ENCODE measurements at regions not wholly inside any gene's neighbourhood (a gene's known extent, or its start where the extent isn't known, plus 50 kb on each side); places are given as distances from the start of the nearest gene placed in this dataset.

DNA sequence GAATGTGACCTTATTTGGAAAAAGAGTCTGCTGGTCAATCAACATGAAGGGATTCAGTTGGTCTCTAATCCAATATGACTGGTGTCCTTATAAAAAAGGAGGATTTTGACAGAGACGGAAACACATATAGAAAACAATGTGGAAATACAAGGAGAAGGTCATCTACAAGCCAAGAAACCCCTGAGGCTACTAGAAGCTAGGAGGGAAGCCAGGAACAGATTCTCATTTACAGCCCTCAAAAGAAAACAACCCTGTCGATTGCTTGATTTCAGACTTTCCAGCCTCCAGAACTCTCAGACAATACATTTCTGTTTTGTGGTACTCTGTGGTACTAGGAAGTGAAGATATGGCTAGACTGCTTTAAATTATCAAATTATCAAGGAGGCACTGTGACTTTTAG is 162.9 kb upstream of the IGF1R start:
- TF ChIP-seq, protein P1, sequence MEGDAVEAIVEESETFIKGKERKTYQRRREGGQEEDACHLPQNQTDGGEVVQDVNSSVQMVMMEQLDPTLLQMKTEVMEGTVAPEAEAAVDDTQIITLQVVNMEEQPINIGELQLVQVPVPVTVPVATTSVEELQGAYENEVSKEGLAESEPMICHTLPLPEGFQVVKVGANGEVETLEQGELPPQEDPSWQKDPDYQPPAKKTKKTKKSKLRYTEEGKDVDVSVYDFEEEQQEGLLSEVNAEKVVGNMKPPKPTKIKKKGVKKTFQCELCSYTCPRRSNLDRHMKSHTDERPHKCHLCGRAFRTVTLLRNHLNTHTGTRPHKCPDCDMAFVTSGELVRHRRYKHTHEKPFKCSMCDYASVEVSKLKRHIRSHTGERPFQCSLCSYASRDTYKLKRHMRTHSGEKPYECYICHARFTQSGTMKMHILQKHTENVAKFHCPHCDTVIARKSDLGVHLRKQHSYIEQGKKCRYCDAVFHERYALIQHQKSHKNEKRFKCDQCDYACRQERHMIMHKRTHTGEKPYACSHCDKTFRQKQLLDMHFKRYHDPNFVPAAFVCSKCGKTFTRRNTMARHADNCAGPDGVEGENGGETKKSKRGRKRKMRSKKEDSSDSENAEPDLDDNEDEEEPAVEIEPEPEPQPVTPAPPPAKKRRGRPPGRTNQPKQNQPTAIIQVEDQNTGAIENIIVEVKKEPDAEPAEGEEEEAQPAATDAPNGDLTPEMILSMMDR (conservative IDR thresholded peaks at IDR 0.05) = no peak
- no peak for TF ChIP-seq ZFX (IDR thresholded peaks at IDR 0.05)
